ENCODE measurements at regions not wholly inside any gene's neighbourhood (a gene's known extent, or its start where the extent isn't known, plus 50 kb on each side); places are given as distances from the start of the nearest gene placed in this dataset.

DNA sequence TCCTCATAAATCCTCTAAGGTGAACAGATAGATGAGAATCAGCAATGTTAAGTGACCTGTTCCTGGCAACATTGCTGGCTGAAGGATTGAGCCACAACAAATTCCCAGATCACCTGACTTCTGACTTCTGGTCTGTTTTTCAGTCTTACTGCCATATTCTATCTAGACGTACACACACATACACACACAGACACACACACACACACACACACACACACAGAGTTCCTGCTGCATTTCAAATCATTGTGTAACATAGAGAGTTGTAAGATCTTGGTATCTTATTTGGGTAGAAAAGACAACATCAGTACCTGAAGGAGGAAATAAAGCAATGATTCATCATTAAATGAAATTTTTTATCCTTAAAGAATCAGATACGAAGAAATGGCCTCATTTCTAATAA, 342.6 kb downstream of the MFSD1 start:
- BruUV-seq (replicated peaks), result no TSS peak
- Histone ChIP-seq H3K9ac (ENCODE audit: low read length) (no peak overlapping the region), H3K4me2 (ENCODE audit: low read length) (no peak overlapping the region), H3K79me2 (ENCODE audit: insufficient read depth, low read length) (no peaks in the 10 kb centered on the region), H3K4me3 (replicated peaks in 1 of 2; ENCODE audit: low read depth in 1 of 2, low read length in 2 of 2) (no peak overlapping the region), H3K4me1 (ENCODE audit: control insufficient read depth in 1 of 2, insufficient read depth in 2 of 2, low read length in 2 of 2) (no peaks in the 10 kb centered on the region), H3K36me3 (ENCODE audit: control insufficient read depth in 1 of 2, insufficient read depth in 2 of 2, low read length in 2 of 2) (no peaks in the 10 kb centered on the region), H3K9me2 (ENCODE audit: insufficient read depth) (no peaks in the 10 kb centered on the region), H2AFZ (ENCODE audit: low read depth, low read length, poor library complexity, severe bottlenecking) (no peak overlapping the region), H4K20me1 (ENCODE audit: insufficient read depth) (no peaks in the 10 kb centered on the region), H3K9me3 (ENCODE audit: control insufficient read depth in 1 of 2, insufficient read depth in 1 of 2, low read depth in 1 of 2, low read length in 2 of 2) (no peaks in the 10 kb centered on the region), H3K27ac (ENCODE audit: low read depth, low read length) (no peak overlapping the region), H3K27me3 (ENCODE audit: insufficient read depth, low read length) (no peaks in the 10 kb centered on the region)
- POLR2A ChIA-PET, result no interaction called here
- intact Hi-C loops (cut with micrococcal nuclease), result no loop called here
- ATAC-seq (no peak), DNase-seq (ENCODE audit: low read depth, low spot score) (no peak)
- RAD21 ChIA-PET (ENCODE audit: low non-redundant PET in 1 of 2, low total read pairs in 2 of 2, uncharacterized antibody in 2 of 2, unreplicated experiment in 2 of 2), result no interaction called here
- TF ChIP-seq ZFX (IDR thresholded peaks at IDR 0.05) (no peak), ZNF274 (IDR thresholded peaks at IDR 0.05; ENCODE audit: low read depth, low read length) (no peak), FOSL1 (IDR thresholded peaks at IDR 0.05; ENCODE audit: low read depth) (no peak), YY1 (IDR thresholded peaks at IDR 0.05; ENCODE audit: extremely low read depth, insufficient replicate concordance, low read depth, low read length) (no peak), POLR2A (IDR thresholded peaks at IDR 0.05; ENCODE audit: borderline replicate concordance, extremely low read depth, insufficient read depth, insufficient read length) (no peak), JUND (IDR thresholded peaks at IDR 0.05) (no peak), EGR1 (IDR thresholded peaks at IDR 0.05; ENCODE audit: low read depth) (no peak), POLR2AphosphoS5 (IDR thresholded peaks at IDR 0.05; ENCODE audit: low read depth, low read length) (no peak), SRF (IDR thresholded peaks at IDR 0.05; ENCODE audit: low read depth) (no peak)
- TF ChIP-seq, protein P1, sequence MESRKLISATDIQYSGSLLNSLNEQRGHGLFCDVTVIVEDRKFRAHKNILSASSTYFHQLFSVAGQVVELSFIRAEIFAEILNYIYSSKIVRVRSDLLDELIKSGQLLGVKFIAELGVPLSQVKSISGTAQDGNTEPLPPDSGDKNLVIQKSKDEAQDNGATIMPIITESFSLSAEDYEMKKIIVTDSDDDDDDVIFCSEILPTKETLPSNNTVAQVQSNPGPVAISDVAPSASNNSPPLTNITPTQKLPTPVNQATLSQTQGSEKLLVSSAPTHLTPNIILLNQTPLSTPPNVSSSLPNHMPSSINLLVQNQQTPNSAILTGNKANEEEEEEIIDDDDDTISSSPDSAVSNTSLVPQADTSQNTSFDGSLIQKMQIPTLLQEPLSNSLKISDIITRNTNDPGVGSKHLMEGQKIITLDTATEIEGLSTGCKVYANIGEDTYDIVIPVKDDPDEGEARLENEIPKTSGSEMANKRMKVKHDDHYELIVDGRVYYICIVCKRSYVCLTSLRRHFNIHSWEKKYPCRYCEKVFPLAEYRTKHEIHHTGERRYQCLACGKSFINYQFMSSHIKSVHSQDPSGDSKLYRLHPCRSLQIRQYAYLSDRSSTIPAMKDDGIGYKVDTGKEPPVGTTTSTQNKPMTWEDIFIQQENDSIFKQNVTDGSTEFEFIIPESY (IDR thresholded peaks at IDR 0.05; ENCODE audit: extremely low read depth, insufficient replicate concordance, low read length), result no peak
- TF ChIP-seq, protein P2, sequence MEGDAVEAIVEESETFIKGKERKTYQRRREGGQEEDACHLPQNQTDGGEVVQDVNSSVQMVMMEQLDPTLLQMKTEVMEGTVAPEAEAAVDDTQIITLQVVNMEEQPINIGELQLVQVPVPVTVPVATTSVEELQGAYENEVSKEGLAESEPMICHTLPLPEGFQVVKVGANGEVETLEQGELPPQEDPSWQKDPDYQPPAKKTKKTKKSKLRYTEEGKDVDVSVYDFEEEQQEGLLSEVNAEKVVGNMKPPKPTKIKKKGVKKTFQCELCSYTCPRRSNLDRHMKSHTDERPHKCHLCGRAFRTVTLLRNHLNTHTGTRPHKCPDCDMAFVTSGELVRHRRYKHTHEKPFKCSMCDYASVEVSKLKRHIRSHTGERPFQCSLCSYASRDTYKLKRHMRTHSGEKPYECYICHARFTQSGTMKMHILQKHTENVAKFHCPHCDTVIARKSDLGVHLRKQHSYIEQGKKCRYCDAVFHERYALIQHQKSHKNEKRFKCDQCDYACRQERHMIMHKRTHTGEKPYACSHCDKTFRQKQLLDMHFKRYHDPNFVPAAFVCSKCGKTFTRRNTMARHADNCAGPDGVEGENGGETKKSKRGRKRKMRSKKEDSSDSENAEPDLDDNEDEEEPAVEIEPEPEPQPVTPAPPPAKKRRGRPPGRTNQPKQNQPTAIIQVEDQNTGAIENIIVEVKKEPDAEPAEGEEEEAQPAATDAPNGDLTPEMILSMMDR (IDR thresholded peaks at IDR 0.05 in 2 of 3, conservative IDR thresholded peaks at IDR 0.05 in 1 of 3; ENCODE audit: borderline replicate concordance in 1 of 3, insufficient read depth in 1 of 3, low read depth in 2 of 3, low read length in 2 of 3), result no peak
- TF ChIP-seq, protein P3, sequence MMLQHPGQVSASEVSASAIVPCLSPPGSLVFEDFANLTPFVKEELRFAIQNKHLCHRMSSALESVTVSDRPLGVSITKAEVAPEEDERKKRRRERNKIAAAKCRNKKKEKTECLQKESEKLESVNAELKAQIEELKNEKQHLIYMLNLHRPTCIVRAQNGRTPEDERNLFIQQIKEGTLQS (IDR thresholded peaks at IDR 0.05), result no peak
- CTCF ChIA-PET, result no interaction called here

All from HCT116 (cell line).